A549 (cell line): ENCODE measurements at regions not wholly inside any gene's neighbourhood (a gene's known extent, or its start where the extent isn't known, plus 50 kb on each side); places are given as distances from the start of the nearest gene placed in this dataset.

ENCODE experiments used
- CHD2 ChIP-seq: fragments of 150-350 bp; IDR thresholded peaks from 2 replicates; pipeline ENCODE4 v1.6.1; 2014; ENCODE audit warnings: low read length; ENCODE audit not compliant: partially characterized antibody
- E2F6 ChIP-seq: IDR thresholded peaks from 2 replicates; pipeline ENCODE4 v1.6.1; 2012; ENCODE audit warnings: low read depth, borderline replicate concordance
- JUN ChIP-seq, 2 experiments: fragments of >200 bp; sonication (Bioruptor Twin); formaldehyde crosslinking; IDR thresholded peaks; 2 replicates in 1 of 2; 3 replicates in 1 of 2; pipeline ENCODE4 v1.6.1; 2016 to 2017
- KDM5A ChIP-seq: fragments of 200-600 bp; sonication (generic); IDR thresholded peaks from 2 replicates; pipeline ENCODE4 v1.6.1; 2016; ENCODE audit warnings: antibody characterized with exemption, mild to moderate bottlenecking
- POLR2AphosphoS2 ChIP-seq: conservative IDR thresholded peaks from 2 replicates; pipeline ENCODE4 v1.6.1; 2012; ENCODE audit warnings: low read length, improper control_type of control experiment, inconsistent platforms
- RAD21 ChIP-seq, 2 experiments: fragments of >200 bp in 1 of 2; sonication (Bioruptor Twin) in 1 of 2; formaldehyde crosslinking in 1 of 2; IDR thresholded peaks in 1 of 2; conservative IDR thresholded peaks in 1 of 2; 2 replicates in 1 of 2; 3 replicates in 1 of 2; pipeline ENCODE4 v1.6.1; 2012 to 2018; ENCODE audit warnings: inconsistent platforms in 1 of 2
- USF2 ChIP-seq: fragments of 450-650 bp; IDR thresholded peaks from 2 replicates; pipeline ENCODE4 v1.6.1; 2014; ENCODE audit warnings: antibody characterized with exemption
- TF ChIP-seq, protein P1 (sequence below): fragments of >200 bp; sonication (Bioruptor Twin); formaldehyde crosslinking; IDR thresholded peaks from 3 replicates; pipeline ENCODE4 v1.5.1; 2016

GRCh38 chr18:78905334-78905733 lies 74.3 kb upstream of the SALL3 start:
- TF ChIP-seq, protein P1, sequence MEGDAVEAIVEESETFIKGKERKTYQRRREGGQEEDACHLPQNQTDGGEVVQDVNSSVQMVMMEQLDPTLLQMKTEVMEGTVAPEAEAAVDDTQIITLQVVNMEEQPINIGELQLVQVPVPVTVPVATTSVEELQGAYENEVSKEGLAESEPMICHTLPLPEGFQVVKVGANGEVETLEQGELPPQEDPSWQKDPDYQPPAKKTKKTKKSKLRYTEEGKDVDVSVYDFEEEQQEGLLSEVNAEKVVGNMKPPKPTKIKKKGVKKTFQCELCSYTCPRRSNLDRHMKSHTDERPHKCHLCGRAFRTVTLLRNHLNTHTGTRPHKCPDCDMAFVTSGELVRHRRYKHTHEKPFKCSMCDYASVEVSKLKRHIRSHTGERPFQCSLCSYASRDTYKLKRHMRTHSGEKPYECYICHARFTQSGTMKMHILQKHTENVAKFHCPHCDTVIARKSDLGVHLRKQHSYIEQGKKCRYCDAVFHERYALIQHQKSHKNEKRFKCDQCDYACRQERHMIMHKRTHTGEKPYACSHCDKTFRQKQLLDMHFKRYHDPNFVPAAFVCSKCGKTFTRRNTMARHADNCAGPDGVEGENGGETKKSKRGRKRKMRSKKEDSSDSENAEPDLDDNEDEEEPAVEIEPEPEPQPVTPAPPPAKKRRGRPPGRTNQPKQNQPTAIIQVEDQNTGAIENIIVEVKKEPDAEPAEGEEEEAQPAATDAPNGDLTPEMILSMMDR, result no peak
- TF ChIP-seq E2F6, result no peak
- TF ChIP-seq JUN (IDR thresholded peaks at IDR 0.05), result no peak
- no peak for TF ChIP-seq RAD21 (conservative IDR thresholded peaks at IDR 0.05 in 1 of 2, IDR thresholded peaks at IDR 0.05 in 1 of 2)
- TF ChIP-seq USF2, result no peak
- TF ChIP-seq CHD2, result no peak
- TF ChIP-seq POLR2AphosphoS2, result no peak
- no peak for TF ChIP-seq KDM5A
